GM12872 (cell line): ENCODE measurements at regions not wholly inside any gene's neighbourhood (a gene's known extent, or its start where the extent isn't known, plus 50 kb on each side); places are given as distances from the start of the nearest gene placed in this dataset.

Experiments used
- CTCF ChIP-seq: IDR thresholded peaks from 3 replicates; pipeline ENCODE4 v1.5.1; 2011; ENCODE audit warnings: low read depth, mild to moderate bottlenecking, low read length, moderate library complexity; ENCODE audit not compliant: insufficient read depth

- TF ChIP-seq CTCF, result no peak
Measured at GRCh38 chr4:138021139-138021830, 220.9 kb downstream of the SLC7A11 start.

GRCh38 chr4:138014590-138015288, 227.4 kb downstream of the SLC7A11 start:
- TF ChIP-seq CTCF, result no peak

- no peak for TF ChIP-seq CTCF
Measured at GRCh38 chr4:138013625-138014024, 228.5 kb downstream of the SLC7A11 start.

DNA sequence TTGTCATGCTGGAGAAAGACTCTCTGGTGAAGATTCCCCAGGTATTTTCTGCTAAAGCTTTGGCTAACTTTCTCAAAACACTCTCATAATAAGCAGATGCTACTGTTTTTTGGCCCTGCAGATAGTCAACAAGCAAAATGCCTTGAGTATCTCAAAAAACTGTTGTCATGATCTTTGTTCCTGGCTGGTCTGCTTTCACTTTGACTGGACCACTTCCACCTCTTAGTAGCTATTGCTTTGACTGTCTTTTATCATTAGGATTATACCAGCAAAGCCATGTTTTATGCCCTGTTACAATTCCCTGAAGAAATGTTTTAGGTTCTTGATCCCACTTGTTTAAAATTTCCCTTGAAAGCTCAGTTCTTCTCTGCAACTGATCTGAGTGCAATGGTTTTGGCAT, 231.5 kb downstream of the SLC7A11 start:
- TF ChIP-seq CTCF, result no peak

GRCh38 chr4:138007572-138007971, 234.6 kb downstream of the SLC7A11 start:
- TF ChIP-seq CTCF, result peak; percentile 26; the same call in 1 of the 3 replicates

- TF ChIP-seq CTCF, result no peak
Measured at GRCh38 chr4:138005486-138005885, 236.7 kb downstream of the SLC7A11 start.

DNA sequence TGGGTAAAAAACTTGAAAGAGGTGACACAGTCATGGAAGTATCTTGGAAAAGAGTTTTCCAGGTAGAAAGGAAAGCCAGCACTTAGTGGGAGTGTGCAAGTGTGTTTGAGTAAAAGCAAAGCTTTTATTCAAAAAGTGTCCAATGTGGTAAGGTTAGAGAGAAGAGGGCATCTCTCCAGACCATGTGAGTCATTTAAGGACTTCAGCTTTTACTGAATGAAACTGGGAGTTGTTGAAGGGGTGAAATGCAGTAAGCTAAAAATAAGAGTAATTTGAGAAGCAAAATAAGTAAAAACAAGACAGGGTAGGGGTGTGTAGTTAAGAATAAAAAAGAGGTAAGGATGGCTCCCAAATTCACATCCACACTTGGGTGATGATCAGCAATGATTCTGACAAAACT, 238.9 kb downstream of the SLC7A11 start:
- no peak for TF ChIP-seq CTCF
